Neuronal stem cell (in vitro differentiated cells): ENCODE measurements at regions not wholly inside any gene's neighbourhood (a gene's known extent, or its start where the extent isn't known, plus 50 kb on each side); places are given as distances from the start of the nearest gene placed in this dataset.

Experiments used
- DNase-seq: peaks from one replicate; pipeline ENCODE4 v3.0.0-alpha.2; 2013; ENCODE audit warnings: low spot score
- H2AFZ ChIP-seq: one replicate; pipeline ENCODE4 v1.6.1; 2013; ENCODE audit warnings: mild to moderate bottlenecking, low read length, inconsistent platforms
- H2AK5ac ChIP-seq: 2 replicates; pipeline ENCODE4 v1.6.1; 2013; ENCODE audit warnings: low read depth, mild to moderate bottlenecking, inconsistent platforms, low read length, moderate library complexity, mixed read lengths
- H2BK120ac ChIP-seq: 2 replicates; pipeline ENCODE4 v1.6.1; 2013; ENCODE audit warnings: low read depth, mild to moderate bottlenecking, inconsistent platforms, low read length, moderate library complexity, mixed read lengths
- H2BK12ac ChIP-seq: one replicate; pipeline ENCODE4 v1.6.1; 2013; ENCODE audit warnings: low read length, inconsistent platforms
- H2BK15ac ChIP-seq: 2 replicates; pipeline ENCODE4 v1.6.1; 2013; ENCODE audit warnings: mild to moderate bottlenecking, low read length, inconsistent platforms, mixed read lengths
- H2BK5ac ChIP-seq: one replicate; pipeline ENCODE4 v1.6.1; 2013; ENCODE audit warnings: inconsistent platforms, mild to moderate bottlenecking, low read length, moderate library complexity
- H3K14ac ChIP-seq: one replicate; pipeline ENCODE4 v1.6.1; 2013; ENCODE audit warnings: low read length, inconsistent platforms
- H3K18ac ChIP-seq: 2 replicates; pipeline ENCODE4 v1.6.1; 2013; ENCODE audit warnings: low read length, inconsistent platforms
- H3K23ac ChIP-seq: 2 replicates; pipeline ENCODE4 v1.6.1; 2013; ENCODE audit warnings: low read depth, mild to moderate bottlenecking, mixed read lengths, low read length, inconsistent platforms; ENCODE audit not compliant: poor library complexity
- H3K27ac ChIP-seq: replicated peaks from 3 replicates; pipeline ENCODE4 v1.5.1; 2013; ENCODE audit warnings: low read length, inconsistent platforms
- H3K27me3 ChIP-seq, 3 experiments: 2 replicates each; pipeline ENCODE4 v1.6.1; 2013; ENCODE audit warnings: low read length in 3 of 3, mild to moderate bottlenecking in 2 of 3, inconsistent platforms in 1 of 3, low read depth in 1 of 3, mixed read lengths in 1 of 3, moderate library complexity in 1 of 3; ENCODE audit not compliant: control insufficient read depth in 3 of 3, insufficient read depth in 3 of 3
- H3K36me3 ChIP-seq, 2 donors: replicated peaks in 1 of 2; 2 replicates each; pipeline ENCODE4 v1.6.1; 2013; ENCODE audit warnings: low read length in 2 of 2; ENCODE audit not compliant: control insufficient read depth in 2 of 2, insufficient read depth in 2 of 2
- H3K4ac ChIP-seq: 2 replicates; pipeline ENCODE4 v1.6.1; 2013; ENCODE audit warnings: inconsistent platforms, mild to moderate bottlenecking, low read length, moderate library complexity
- H3K4me1 ChIP-seq, 2 donors: 1 replicate in 1 of 2; 2 replicates in 1 of 2; pipeline ENCODE4 v1.6.1; 2013; ENCODE audit warnings: low read length in 2 of 2, low read depth in 1 of 2; ENCODE audit not compliant: control insufficient read depth in 2 of 2, insufficient read depth in 1 of 2
- H3K4me2 ChIP-seq: one replicate; pipeline ENCODE4 v1.6.1; 2013; ENCODE audit warnings: mild to moderate bottlenecking, low read length, inconsistent platforms; ENCODE audit not compliant: insufficient read depth, poor library complexity, severe bottlenecking
- H3K4me3 ChIP-seq, 2 donors: 2 replicates each; pipeline ENCODE4 v1.5.1; 2013; ENCODE audit warnings: low read length in 2 of 2, mild to moderate bottlenecking in 2 of 2, inconsistent platforms in 1 of 2, moderate library complexity in 1 of 2
- H3K79me1 ChIP-seq: one replicate; pipeline ENCODE4 v1.6.1; 2013; ENCODE audit warnings: low read depth, mild to moderate bottlenecking, inconsistent platforms, low read length, moderate library complexity
- H3K9ac ChIP-seq: one replicate; pipeline ENCODE4 v1.6.1; 2013; ENCODE audit warnings: mild to moderate bottlenecking, low read depth, low read length, inconsistent platforms; ENCODE audit not compliant: poor library complexity
- H3K9me3 ChIP-seq, 2 donors: replicated peaks in 1 of 2; 2 replicates each; pipeline versions ENCODE3 to v1.6.1; 2013; ENCODE audit warnings: low read length in 2 of 2, mild to moderate bottlenecking in 2 of 2, inconsistent platforms in 1 of 2, low read depth in 1 of 2, mixed read lengths in 1 of 2, moderate library complexity in 1 of 2; ENCODE audit not compliant: control insufficient read depth in 2 of 2, insufficient read depth in 1 of 2
- H4K8ac ChIP-seq: one replicate; pipeline ENCODE4 v1.6.1; 2013; ENCODE audit warnings: low read depth, mild to moderate bottlenecking, inconsistent platforms, low read length, moderate library complexity
- H4K91ac ChIP-seq: one replicate; pipeline ENCODE4 v1.6.1; 2013; ENCODE audit warnings: low read length, low read depth, mild to moderate bottlenecking, inconsistent platforms; ENCODE audit not compliant: poor library complexity
- WGBS, 2 donors: extraction: QIAGEN DNeasy Blood & Tissue Kit; methylation state at CpG; one replicate each; pipeline ENCODE4 v1.1.7; 2013; ENCODE audit warnings: missing lambda C conversion rate in 2 of 2, mixed read lengths in 1 of 2; ENCODE audit not compliant: insufficient read length in 2 of 2, insufficient replicate concordance in 1 of 2; ENCODE audit errors: extremely low coverage in 2 of 2; 5-methylcytosine and 5-hydroxymethylcytosine counted together

- Histone ChIP-seq H3K18ac (no peak overlapping the region), H3K9ac (no peak overlapping the region), H3K36me3 (no peaks in the 10 kb centered on the region), H4K91ac (no peak overlapping the region), H3K4me1 (no peaks in the 10 kb centered on the region), H2AK5ac (no peak overlapping the region), H3K27me3 (no peaks in the 10 kb centered on the region), H3K4ac (no peak overlapping the region), H3K23ac (no peak overlapping the region), H2BK5ac (no peak overlapping the region), H2BK12ac (no peak overlapping the region), H3K79me1 (no peaks in the 10 kb centered on the region), H3K4me2 (no peak overlapping the region), H2BK15ac (no peak overlapping the region), H4K8ac (no peak overlapping the region), H2BK120ac (no peak overlapping the region), H3K4me3 (no peak overlapping the region), H3K27ac (no peak overlapping the region), H2AFZ (no peak overlapping the region), H3K14ac (no peak overlapping the region), H3K9me3 (peaks cover 0 to 6% of the 10 kb centered on the region in 2 donors)
- WGBS, 2 donors, result no CpG with 5 or more reads among the region's 3 CpGs
- no peak for DNase-seq
Measured at GRCh38 chr2:149789549-149789948, 202.0 kb upstream of the MMADHC start.

DNA sequence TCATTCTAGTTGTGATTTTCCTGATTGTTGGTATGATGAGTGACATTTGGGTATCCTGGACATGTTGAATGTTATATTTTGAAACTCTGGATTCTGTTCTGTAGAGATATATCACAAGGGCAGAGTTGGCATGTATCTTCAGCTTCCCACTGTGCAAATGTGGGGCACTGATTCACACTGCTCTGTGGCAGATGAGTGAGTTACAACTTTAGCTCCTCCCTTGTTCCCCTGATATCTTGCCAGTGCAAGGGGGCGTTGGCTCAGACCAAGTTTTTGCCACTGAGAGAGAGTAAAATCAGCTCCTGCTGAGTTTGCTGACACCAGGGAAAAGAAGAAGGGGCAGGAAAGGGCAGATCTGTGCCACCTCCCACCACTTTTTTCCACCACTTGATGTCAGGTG lies 199.6 kb upstream of the MMADHC start:
- no peak overlapping the region for H3K4me3 ChIP-seq
- H2BK5ac ChIP-seq, result no peak overlapping the region
- H3K27me3 ChIP-seq, result no peaks in the 10 kb centered on the region
- no peak overlapping the region for H4K8ac ChIP-seq
- no peak overlapping the region for H2AK5ac ChIP-seq
- peaks cover 0 to 6% of the 10 kb centered on the region in 2 donors for H3K9me3 ChIP-seq
- H3K79me1 ChIP-seq, result no peaks in the 10 kb centered on the region
- no peak overlapping the region for H3K9ac ChIP-seq
- no peak overlapping the region for H2BK12ac ChIP-seq
- H3K27ac ChIP-seq, result no peak overlapping the region
- no peak overlapping the region for H2BK120ac ChIP-seq
- H4K91ac ChIP-seq, result no peak overlapping the region
- H3K4me2 ChIP-seq, result no peak overlapping the region
- H2AFZ ChIP-seq, result no peak overlapping the region
- DNase-seq, result no peak
- no peak overlapping the region for H3K23ac ChIP-seq
- no peak overlapping the region for H3K14ac ChIP-seq
- H3K4ac ChIP-seq, result no peak overlapping the region
- no peak overlapping the region for H3K18ac ChIP-seq
- no peak overlapping the region for H2BK15ac ChIP-seq
- H3K36me3 ChIP-seq, result no peaks in the 10 kb centered on the region
- no CpG with 5 or more reads among the region's 1 CpG for WGBS, 2 donors
- no peaks in the 10 kb centered on the region for H3K4me1 ChIP-seq

DNA sequence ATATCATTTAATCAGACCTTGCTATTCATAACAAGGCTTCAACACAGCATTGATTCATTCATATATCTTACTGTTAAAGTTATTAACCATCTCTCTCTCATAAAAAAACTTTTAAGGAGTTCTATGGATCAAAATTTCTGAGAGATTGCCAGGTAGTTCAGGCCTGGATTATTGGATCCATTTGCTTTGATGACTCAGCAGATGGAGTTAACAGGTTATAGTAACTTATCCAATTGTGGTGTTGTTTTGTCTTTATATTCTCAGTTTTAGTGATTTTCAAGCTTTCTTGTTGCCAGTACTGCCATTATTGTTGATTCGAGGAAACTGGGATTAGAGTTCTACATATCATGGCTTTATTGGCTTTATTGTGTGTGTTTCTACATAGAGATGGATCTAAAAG lies 195.7 kb upstream of the MMADHC start:
- no CpG with 5 or more reads among the region's 1 CpG for WGBS, 2 donors
- no peak for DNase-seq

DNA sequence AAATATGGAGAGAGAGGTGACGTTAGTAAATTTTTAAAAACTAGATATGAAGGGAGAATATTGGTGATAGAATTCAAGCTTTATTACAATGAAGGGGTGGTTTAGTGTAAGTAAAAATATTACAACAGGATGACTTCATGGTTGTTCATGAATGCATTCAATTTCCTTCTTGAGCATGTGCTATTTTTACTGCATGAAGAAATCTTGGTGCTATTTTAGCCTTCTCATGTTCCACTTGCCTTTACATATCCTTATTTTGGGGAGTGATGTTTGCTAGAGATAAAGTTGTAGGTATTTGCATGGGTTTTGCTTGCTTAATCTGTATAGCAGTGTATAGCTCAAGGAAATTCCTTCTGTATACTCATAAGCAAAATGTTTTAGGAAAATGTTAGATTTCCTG lies 195.0 kb upstream of the MMADHC start:
- no peaks in the 10 kb centered on the region for H3K27me3 ChIP-seq
- no peaks in the 10 kb centered on the region for H3K79me1 ChIP-seq
- H3K18ac ChIP-seq, result no peak overlapping the region
- no peak overlapping the region for H3K23ac ChIP-seq
- H3K27ac ChIP-seq, result no peak overlapping the region
- H3K14ac ChIP-seq, result no peak overlapping the region
- no peak overlapping the region for H3K4ac ChIP-seq
- H2BK5ac ChIP-seq, result no peak overlapping the region
- H2AK5ac ChIP-seq, result no peak overlapping the region
- no peak overlapping the region for H4K91ac ChIP-seq
- no peaks in the 10 kb centered on the region for H3K36me3 ChIP-seq
- no peak overlapping the region for H2BK12ac ChIP-seq
- no peak overlapping the region for H3K9ac ChIP-seq
- H3K4me2 ChIP-seq, result no peak overlapping the region
- no peak overlapping the region for H3K4me3 ChIP-seq
- H3K9me3 ChIP-seq, result peaks cover 0 to 6% of the 10 kb centered on the region in 2 donors
- H4K8ac ChIP-seq, result no peak overlapping the region
- no peak overlapping the region for H2AFZ ChIP-seq
- peaks cover 0 to 3% of the 10 kb centered on the region in 2 donors for H3K4me1 ChIP-seq
- no peak overlapping the region for H2BK15ac ChIP-seq
- WGBS, 2 donors, result 100% methylated on average over 1 of the region's 1 CpG; no CpG with 5 or more reads in 1 of the 2 donors
- no peak overlapping the region for H2BK120ac ChIP-seq
- DNase-seq, result no peak

More for the DNA sequence above, 195.7 kb upstream of the MMADHC start:
- H3K9me3 ChIP-seq, result peaks cover 0 to 6% of the 10 kb centered on the region in 2 donors
- H3K23ac ChIP-seq, result no peak overlapping the region
- no peak overlapping the region for H3K14ac ChIP-seq
- H3K4me3 ChIP-seq, result no peak overlapping the region
- no peaks in the 10 kb centered on the region for H3K79me1 ChIP-seq
- no peak overlapping the region for H3K27ac ChIP-seq
- H3K18ac ChIP-seq, result no peak overlapping the region
- H3K4ac ChIP-seq, result no peak overlapping the region
- H3K4me1 ChIP-seq, result peaks cover 0 to 3% of the 10 kb centered on the region in 2 donors
- no peaks in the 10 kb centered on the region for H3K27me3 ChIP-seq
- H2BK120ac ChIP-seq, result no peak overlapping the region
- no peak overlapping the region for H2AK5ac ChIP-seq
- no peak overlapping the region for H4K91ac ChIP-seq
- H3K4me2 ChIP-seq, result no peak overlapping the region
- H4K8ac ChIP-seq, result no peak overlapping the region
- no peak overlapping the region for H2AFZ ChIP-seq
- H2BK12ac ChIP-seq, result no peak overlapping the region
- H2BK5ac ChIP-seq, result no peak overlapping the region
- H2BK15ac ChIP-seq, result no peak overlapping the region
- H3K36me3 ChIP-seq, result no peaks in the 10 kb centered on the region
- H3K9ac ChIP-seq, result no peak overlapping the region
